Testis (tissue), 2 donors: ENCODE measurements at regions not wholly inside any gene's neighbourhood (a gene's known extent, or its start where the extent isn't known, plus 50 kb on each side); places are given as distances from the start of the nearest gene placed in this dataset.

ENCODE experiments used
- DNase-seq: peaks from one replicate; pipeline ENCODE4 v3.0.0-alpha.2; 2019
- H3K27ac ChIP-seq, 2 donors: fragments of 200-600 bp; sonication (generic); one replicate each; pipeline ENCODE4 v1.5.1; 2019
- H3K27me3 ChIP-seq: fragments of 200-600 bp; sonication (generic); one replicate; pipeline ENCODE4 v1.5.1; 2019
- H3K36me3 ChIP-seq: fragments of 200-600 bp; sonication (generic); one replicate; pipeline ENCODE4 v1.5.1; 2017; ENCODE audit warnings: low read depth; ENCODE audit errors: missing control alignments
- H3K4me1 ChIP-seq: fragments of 200-600 bp; sonication (generic); one replicate; pipeline ENCODE4 v1.5.1; 2019
- H3K4me3 ChIP-seq, 2 donors: fragments of 200-600 bp; sonication (generic); one replicate each; pipeline ENCODE4 v1.5.1; 2017 to 2019
- H3K9me3 ChIP-seq: fragments of 200-600 bp; sonication (generic); one replicate; pipeline ENCODE4 v1.5.1; 2017
- CTCF ChIP-seq, 3 experiments: fragments of 450-650 bp in 2 of 3; fragments of 200-600 bp in 1 of 3; sonication (generic) in 1 of 3; IDR thresholded peaks; one replicate each; pipeline ENCODE4 v1.5.1; 2016 to 2019; ENCODE audit warnings: antibody characterized with exemption in 3 of 3, mild to moderate bottlenecking in 2 of 3, moderate library complexity in 1 of 3
- POLR2A ChIP-seq: fragments of 450-650 bp; IDR thresholded peaks from one replicate; pipeline ENCODE4 v1.6.1; 2017; ENCODE audit warnings: antibody characterized with exemption, mild to moderate bottlenecking, moderate library complexity
- WGBS, 2 donors: methylation state at CpG; one replicate each; pipeline ENCODE4 v1.1.5; 2018; 5-methylcytosine and 5-hydroxymethylcytosine counted together
- intact Hi-C: fragments of 100-400 bp; cut with DNase I; formaldehyde crosslinking; loops from one replicate; pipeline ENCODE4 v1.15.1; 2023; ENCODE audit warnings: low total_unique reads

- no peak for TF ChIP-seq CTCF (IDR thresholded peaks at IDR 0.05)
- TF ChIP-seq POLR2A, result no peak
- intact Hi-C loops, result no loop called here
- no peak overlapping the region for H3K27ac ChIP-seq
Measured at GRCh38 chr9:13361076-13361475, 81.6 kb upstream of the MPDZ start.

GRCh38 chr9:13360188-13360587 is 80.7 kb upstream of the MPDZ start:
- no peaks in the 10 kb centered on the region for H3K9me3 ChIP-seq
- no peaks in the 10 kb centered on the region for H3K36me3 ChIP-seq
- H3K4me1 ChIP-seq, result no peaks in the 10 kb centered on the region
- no peak for DNase-seq
- intact Hi-C loops, result no loop called here
- no peak overlapping the region for H3K27ac ChIP-seq
- TF ChIP-seq POLR2A (no peak), CTCF (IDR thresholded peaks at IDR 0.05) (no peak)
- no peaks in the 10 kb centered on the region for H3K27me3 ChIP-seq
- no peak overlapping the region for H3K4me3 ChIP-seq

More at GRCh38 chr9:13361076-13361475, 81.6 kb upstream of the MPDZ start:
- Histone ChIP-seq H3K4me1 (no peaks in the 10 kb centered on the region), H3K36me3 (no peaks in the 10 kb centered on the region), H3K9me3 (no peaks in the 10 kb centered on the region), H3K4me3 (no peak overlapping the region), H3K27me3 (no peaks in the 10 kb centered on the region)
- DNase-seq, result no peak

- H3K4me3 ChIP-seq, result no peak overlapping the region
- no peaks in the 10 kb centered on the region for H3K27me3 ChIP-seq
- intact Hi-C loops, result loop anchor here (10.0 kb wide), 1 partner anchor 67 kb away; no protein-coding TSS in a partner anchor
- H3K36me3 ChIP-seq, result no peaks in the 10 kb centered on the region
- no peak for TF ChIP-seq POLR2A
- no peak for TF ChIP-seq CTCF (IDR thresholded peaks at IDR 0.05)
- DNase-seq, result no peak
- no peaks in the 10 kb centered on the region for H3K4me1 ChIP-seq
- no peaks in the 10 kb centered on the region for H3K9me3 ChIP-seq
- no peak overlapping the region for H3K27ac ChIP-seq
Measured at GRCh38 chr9:13358128-13358527, 78.6 kb upstream of the MPDZ start.

- H3K4me3 ChIP-seq, result no peak overlapping the region
- no peaks in the 10 kb centered on the region for H3K36me3 ChIP-seq
- H3K27me3 ChIP-seq, result no peaks in the 10 kb centered on the region
- no peak overlapping the region for H3K27ac ChIP-seq
- no peaks in the 10 kb centered on the region for H3K4me1 ChIP-seq
- 86 to 91% methylated on average over 2 of the region's 2 CpGs for WGBS, 2 donors
- intact Hi-C loops, result loop anchor here (10.0 kb wide), 1 partner anchor 70 kb away; no protein-coding TSS in a partner anchor
- TF ChIP-seq POLR2A (no peak), CTCF (IDR thresholded peaks at IDR 0.05) (no peak)
- no peak for DNase-seq
- no peaks in the 10 kb centered on the region for H3K9me3 ChIP-seq
Measured at GRCh38 chr9:13354733-13355132, 75.2 kb upstream of the MPDZ start.

GRCh38 chr9:13352451-13352979 is 73.0 kb upstream of the MPDZ start:
- Histone ChIP-seq H3K36me3 (no peaks in the 10 kb centered on the region), H3K27me3 (no peaks in the 10 kb centered on the region), H3K9me3 (no peaks in the 10 kb centered on the region), H3K4me3 (no peak overlapping the region), H3K4me1 (no peaks in the 10 kb centered on the region), H3K27ac (no peak overlapping the region)
- no peak for DNase-seq
- WGBS, 2 donors, result 86 to 95% methylated on average over 4 of the region's 4 CpGs
- TF ChIP-seq CTCF (IDR thresholded peaks at IDR 0.05) (no peak), POLR2A (no peak)
- intact Hi-C loops, result loop anchor here (10.0 kb wide), 1 partner anchor 72 kb away; no protein-coding TSS in a partner anchor
